ENCODE measurements at regions not wholly inside any gene's neighbourhood (a gene's known extent, or its start where the extent isn't known, plus 50 kb on each side); places are given as distances from the start of the nearest gene placed in this dataset.

GRCh38 chr12:29847246-29847645 lies 63.5 kb upstream of the TMTC1 start:
- Histone ChIP-seq H2BK5ac (ENCODE audit: low read depth, low read length, poor library complexity, severe bottlenecking) (no peak overlapping the region), H4K91ac (ENCODE audit: insufficient read depth, low read depth, low read length) (no peak overlapping the region), H2BK15ac (ENCODE audit: low read depth, low read length) (no peak overlapping the region), H3K9me3 (ENCODE audit: control insufficient read depth, insufficient read depth, low read length) (0 out of 2 replicates have a peak, but pooled peaks cover 3% of the 10 kb centered on the region), H3K27ac (ENCODE audit: insufficient read depth, low read length) (no peak overlapping the region), H3K4me2 (ENCODE audit: low read depth, low read length) (no peak overlapping the region), H3K4me3 (ENCODE audit: insufficient read depth, low read depth, low read length) (no peak overlapping the region), H2AK5ac (ENCODE audit: low read depth, low read length) (no peak overlapping the region), H4K8ac (ENCODE audit: low read depth in 2 of 2, low read length in 2 of 2) (no peak overlapping the region), H3K14ac (replicated peaks; ENCODE audit: low read depth, low read length) (no peak overlapping the region), H2AFZ (replicated peaks; ENCODE audit: low read length, poor library complexity) (no peak overlapping the region), H3K36me3 (ENCODE audit: control insufficient read depth, insufficient read depth, low read length) (no peaks in the 10 kb centered on the region), H3K18ac (ENCODE audit: low read depth, low read length) (no peak overlapping the region), H3K27me3 (ENCODE audit: control insufficient read depth, insufficient read depth, low read length) (no peaks in the 10 kb centered on the region), H2AK9ac (replicated peaks; ENCODE audit: low read depth, low read length, poor library complexity) (no peak overlapping the region), H3K23ac (ENCODE audit: low read depth, low read length) (no peak overlapping the region), H4K5ac (ENCODE audit: low read depth, low read length) (no peak overlapping the region), H3K9ac (ENCODE audit: low read depth, low read length) (no peak overlapping the region), H3K56ac (ENCODE audit: extremely low read depth, insufficient read depth, low read length) (no peak overlapping the region), H3K4me1 (ENCODE audit: control insufficient read depth, insufficient read depth, low read length) (no peaks in the 10 kb centered on the region), H3K79me1 (ENCODE audit: low read depth in 1 of 2, low read length in 2 of 2) (no peaks in the 10 kb centered on the region), H2BK120ac (ENCODE audit: low read depth, low read length) (no peak overlapping the region), H3K9me1 (ENCODE audit: insufficient read depth, low read length) (no peaks in the 10 kb centered on the region), H2BK20ac (ENCODE audit: low read depth, low read length) (no peak overlapping the region), H4K20me1 (ENCODE audit: insufficient read depth, low read length) (no peaks in the 10 kb centered on the region), H3K4ac (ENCODE audit: low read depth, low read length) (no peak overlapping the region)
- in situ Hi-C loops (cut with MboI; ENCODE audit: low sequenced_read_pairs), result no loop called here
- ATAC-seq (ENCODE audit: low read depth), result no peak
- ChIA-PET POLR2A (ENCODE audit: unreplicated experiment) (no interaction called here), CTCF (interaction anchor here (0.7 kb wide), 1 partner anchor 10 kb away, joined by 3 read pairs; no protein-coding TSS in a partner anchor)
- DNase-seq, result no peak
- intact Hi-C loops (cut with micrococcal nuclease), result no loop called here
- TF ChIP-seq FOS (IDR thresholded peaks at IDR 0.05; ENCODE audit: low read depth, low read length) (no peak), NFE2L2 (IDR thresholded peaks at IDR 0.05; ENCODE audit: low read depth, low read length) (no peak), MXI1 (IDR thresholded peaks at IDR 0.05; ENCODE audit: borderline replicate concordance, low read depth, low read length) (no peak), MAZ (IDR thresholded peaks at IDR 0.05; ENCODE audit: borderline replicate concordance, low read depth, low read length) (no peak), SMC3 (IDR thresholded peaks at IDR 0.05; ENCODE audit: low read depth, low read length) (no peak), BHLHE40 (IDR thresholded peaks at IDR 0.05; ENCODE audit: low read depth, low read length) (no peak), CHD1 (IDR thresholded peaks at IDR 0.05; ENCODE audit: low read depth, low read length) (no peak), RCOR1 (IDR thresholded peaks at IDR 0.05; ENCODE audit: insufficient replicate concordance, low read length) (no peak), USF2 (IDR thresholded peaks at IDR 0.05; ENCODE audit: low read depth, low read length) (no peak), RFX5 (IDR thresholded peaks at IDR 0.05; ENCODE audit: low read depth, low read length) (no peak), ELK1 (IDR thresholded peaks at IDR 0.05; ENCODE audit: borderline replicate concordance, low read depth, low read length) (no peak), MAFK (IDR thresholded peaks at IDR 0.05; ENCODE audit: low read depth, low read length) (no peak), RAD21 (IDR thresholded peaks at IDR 0.05; ENCODE audit: low read length) (no peak), CEBPB (IDR thresholded peaks at IDR 0.05; ENCODE audit: low read depth, low read length) (no peak), POLR2A (IDR thresholded peaks at IDR 0.05; ENCODE audit: low read depth, low read length) (no peak)
- TF ChIP-seq, protein P1, sequence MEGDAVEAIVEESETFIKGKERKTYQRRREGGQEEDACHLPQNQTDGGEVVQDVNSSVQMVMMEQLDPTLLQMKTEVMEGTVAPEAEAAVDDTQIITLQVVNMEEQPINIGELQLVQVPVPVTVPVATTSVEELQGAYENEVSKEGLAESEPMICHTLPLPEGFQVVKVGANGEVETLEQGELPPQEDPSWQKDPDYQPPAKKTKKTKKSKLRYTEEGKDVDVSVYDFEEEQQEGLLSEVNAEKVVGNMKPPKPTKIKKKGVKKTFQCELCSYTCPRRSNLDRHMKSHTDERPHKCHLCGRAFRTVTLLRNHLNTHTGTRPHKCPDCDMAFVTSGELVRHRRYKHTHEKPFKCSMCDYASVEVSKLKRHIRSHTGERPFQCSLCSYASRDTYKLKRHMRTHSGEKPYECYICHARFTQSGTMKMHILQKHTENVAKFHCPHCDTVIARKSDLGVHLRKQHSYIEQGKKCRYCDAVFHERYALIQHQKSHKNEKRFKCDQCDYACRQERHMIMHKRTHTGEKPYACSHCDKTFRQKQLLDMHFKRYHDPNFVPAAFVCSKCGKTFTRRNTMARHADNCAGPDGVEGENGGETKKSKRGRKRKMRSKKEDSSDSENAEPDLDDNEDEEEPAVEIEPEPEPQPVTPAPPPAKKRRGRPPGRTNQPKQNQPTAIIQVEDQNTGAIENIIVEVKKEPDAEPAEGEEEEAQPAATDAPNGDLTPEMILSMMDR (conservative IDR thresholded peaks at IDR 0.05; ENCODE audit: low read depth, low read length), result no peak
- dilution Hi-C loops (cut with HindIII; ENCODE audit: low sequenced_read_pairs, unreplicated experiment), result no loop called here
- no TSS peak for BruUV-seq (replicated peaks)
- no CpG with 5 or more reads among the region's 2 CpGs for WGBS, 2 experiments (ENCODE audit: extremely low coverage in 2 of 2, insufficient read length in 1 of 2)
